SK-N-SH (cell line): ENCODE measurements at regions not wholly inside any gene's neighbourhood (a gene's known extent, or its start where the extent isn't known, plus 50 kb on each side); places are given as distances from the start of the nearest gene placed in this dataset.

ENCODE experiments used
- CTCF ChIA-PET: fragments of 300-600, 350-600 bp; formaldehyde crosslinking; extraction: SDS; loops from one replicate; lab custom pipeline; 2021; lab: Yijun Ruan, JAX
- POLR2A ChIA-PET: fragments of 350-600 bp; sonication (Branson Sonifier 250); formaldehyde crosslinking; extraction: SDS; loops from one replicate; lab custom pipeline; 2020; ENCODE audit warnings: antibody characterized with exemption, inconsistent platforms; lab: Yijun Ruan, JAX
- DNase-seq: peaks from one replicate; pipeline ENCODE4 v3.0.0; 2012
- H2AFZ ChIP-seq: fragments of 200-600 bp; sonication (generic); 2 replicates; pipeline ENCODE4 v1.8.1; 2016; ENCODE audit warnings: antibody characterized with exemption, mild to moderate bottlenecking, low read depth
- H3F3A ChIP-seq: fragments of 200-600 bp; sonication (generic); replicated peaks from 2 replicates; pipeline ENCODE3; 2016; ENCODE audit warnings: antibody characterized with exemption, mild to moderate bottlenecking; ENCODE audit not compliant: insufficient read depth
- H3K27ac ChIP-seq, 2 experiments: fragments of 200-500 bp in 1 of 2; fragments of 200-600 bp in 1 of 2; sonication (Bioruptor generic) in 1 of 2; sonication (generic), shearing (Covaris generic) in 1 of 2; 2 replicates each; pipeline versions ENCODE4 v1.5.1 to v1.6.1; 2014 to 2016; ENCODE audit warnings: low read depth in 2 of 2, inconsistent platforms in 1 of 2, low read length in 1 of 2, mild to moderate bottlenecking in 1 of 2, mixed read lengths in 1 of 2
- H3K27me3 ChIP-seq: fragments of 200-600 bp; sonication (generic), shearing (Covaris generic); 2 replicates; pipeline ENCODE4 v1.6.1; 2016; ENCODE audit warnings: mixed run types; ENCODE audit not compliant: insufficient read depth
- H3K36me3 ChIP-seq, 2 experiments: fragments of 200-500 bp in 1 of 2; fragments of 200-600 bp in 1 of 2; sonication (Bioruptor generic) in 1 of 2; sonication (generic) in 1 of 2; replicated peaks in 1 of 2; 2 replicates each; pipeline versions ENCODE3 to v1.5.1; 2014 to 2016; ENCODE audit warnings: low read length in 1 of 2, mild to moderate bottlenecking in 1 of 2; ENCODE audit not compliant: insufficient read depth in 2 of 2, control insufficient read depth in 1 of 2
- H3K4me1 ChIP-seq, 2 experiments: fragments of 200-500 bp in 1 of 2; fragments of 200-600 bp in 1 of 2; sonication (Bioruptor generic) in 1 of 2; sonication (generic), shearing (Covaris generic) in 1 of 2; 2 replicates each; pipeline versions ENCODE4 v1.5.1 to v1.6.1; 2014 to 2016; ENCODE audit warnings: low read depth in 1 of 2, low read length in 1 of 2, mixed run types in 1 of 2; ENCODE audit not compliant: insufficient read depth in 2 of 2, control insufficient read depth in 1 of 2
- H3K4me2 ChIP-seq: fragments of 200-600 bp; sonication (generic), shearing (Covaris generic); 2 replicates; pipeline ENCODE4 v1.6.1; 2017; ENCODE audit warnings: mixed run types
- H3K4me3 ChIP-seq, 2 experiments: fragments of 200-500 bp in 1 of 2; fragments of 200-600 bp in 1 of 2; sonication (Bioruptor generic) in 1 of 2; sonication (generic), shearing (Covaris generic) in 1 of 2; 2 replicates each; pipeline versions ENCODE4 v1.5.1 to v1.8.1; 2014 to 2016; ENCODE audit warnings: low read depth in 2 of 2, inconsistent platforms in 1 of 2, low read length in 1 of 2, mild to moderate bottlenecking in 1 of 2, mixed read lengths in 1 of 2, moderate library complexity in 1 of 2
- H3K79me2 ChIP-seq: fragments of 200-600 bp; sonication (generic); 2 replicates; pipeline ENCODE4 v1.8.1; 2017; ENCODE audit warnings: mild to moderate bottlenecking; ENCODE audit not compliant: insufficient read depth
- H3K9ac ChIP-seq: fragments of 200-600 bp; sonication (generic); 2 replicates; pipeline ENCODE4 v1.6.1; 2017; ENCODE audit warnings: mixed run types
- H3K9me2 ChIP-seq: fragments of 200-600 bp; sonication (generic); 2 replicates; pipeline ENCODE4 v1.6.1; 2017; ENCODE audit warnings: mixed run types
- H3K9me3 ChIP-seq: fragments of 200-600 bp; sonication (generic); 2 replicates; pipeline ENCODE4 v1.6.1; 2017; ENCODE audit warnings: mixed run types, mild to moderate bottlenecking, moderate library complexity
- H4K20me1 ChIP-seq: fragments of 200-600 bp; sonication (generic); 2 replicates; pipeline ENCODE4 v1.6.1; 2017; ENCODE audit warnings: mild to moderate bottlenecking, mixed run types; ENCODE audit not compliant: insufficient read depth
- CHD2 ChIP-seq: fragments of 150-350 bp; IDR thresholded peaks from 2 replicates; pipeline ENCODE4 v1.6.1; 2018; ENCODE audit warnings: low read length; ENCODE audit not compliant: partially characterized antibody
- EP300 ChIP-seq, 2 experiments: IDR thresholded peaks; 2 replicates each; pipeline versions ENCODE4 v1.4.0 to v1.6.1; 2012; ENCODE audit warnings: borderline replicate concordance in 1 of 2, low read depth in 1 of 2, low read length in 1 of 2
- EZH2phosphoT487 ChIP-seq: fragments of 200-600 bp; sonication (generic); IDR thresholded peaks from 2 replicates; pipeline ENCODE4 v1.6.1; 2017; ENCODE audit warnings: low read depth, mixed run types, mild to moderate bottlenecking, antibody characterized with exemption, moderate library complexity, borderline replicate concordance
- FOSL2 ChIP-seq: IDR thresholded peaks from 2 replicates; pipeline ENCODE4 v1.4.0; 2012; ENCODE audit warnings: low read depth, mild to moderate bottlenecking, moderate library complexity, borderline replicate concordance
- FOXJ3 ChIP-seq: sonication (generic); formaldehyde crosslinking; IDR thresholded peaks from 2 replicates; pipeline ENCODE4 v1.5.1; 2020; ENCODE audit warnings: mild to moderate bottlenecking, missing genetic modification reagents
- FOXM1 ChIP-seq: IDR thresholded peaks from 2 replicates; pipeline ENCODE4 v1.4.0; 2012; ENCODE audit warnings: low read depth, mild to moderate bottlenecking
- GABPA ChIP-seq: IDR thresholded peaks from 2 replicates; pipeline ENCODE4 v1.4.0; 2012; ENCODE audit warnings: low read depth, mild to moderate bottlenecking
- GATA2 ChIP-seq: sonication (generic); formaldehyde crosslinking; IDR thresholded peaks from 2 replicates; pipeline ENCODE4 v1.5.0; 2020; ENCODE audit warnings: mild to moderate bottlenecking, missing genetic modification reagents
- JUND ChIP-seq: IDR thresholded peaks from 2 replicates; pipeline ENCODE4 v1.4.0; 2012
- MXI1 ChIP-seq: IDR thresholded peaks from 2 replicates; pipeline ENCODE4 v1.6.1; 2012; ENCODE audit warnings: mild to moderate bottlenecking, low read depth, low read length, improper control_type of control experiment
- NFIC ChIP-seq: IDR thresholded peaks from 2 replicates; pipeline ENCODE4 v1.4.0; 2012; ENCODE audit warnings: borderline replicate concordance
- NRF1 ChIP-seq: IDR thresholded peaks from 2 replicates; pipeline ENCODE4 v1.6.1; 2012; ENCODE audit warnings: low read depth, mild to moderate bottlenecking, low read length
- POLR2AphosphoS5 ChIP-seq: IDR thresholded peaks from 2 replicates; pipeline ENCODE4 v1.6.1; 2012; ENCODE audit warnings: low read depth, low read length
- RAD21 ChIP-seq: IDR thresholded peaks from 2 replicates; pipeline ENCODE4 v1.6.1; 2012; ENCODE audit warnings: mild to moderate bottlenecking, low read length
- RCOR1 ChIP-seq: fragments of 150-350 bp; IDR thresholded peaks from 2 replicates; pipeline ENCODE4 v1.6.1; 2017; ENCODE audit warnings: antibody characterized with exemption, low read length
- REST ChIP-seq: IDR thresholded peaks from 2 replicates; pipeline ENCODE4 v1.6.1; 2012; ENCODE audit warnings: mild to moderate bottlenecking, low read depth, low read length, moderate library complexity
- RFX5 ChIP-seq: IDR thresholded peaks from 2 replicates; pipeline ENCODE4 v1.6.1; 2012; ENCODE audit warnings: mild to moderate bottlenecking, improper control_type of control experiment, low read length
- RXRA ChIP-seq: IDR thresholded peaks from 2 replicates; pipeline ENCODE4 v1.4.0; 2012; ENCODE audit warnings: low read depth, mild to moderate bottlenecking, borderline replicate concordance
- SIN3A ChIP-seq: IDR thresholded peaks from 2 replicates; pipeline ENCODE4 v1.6.1; 2012; ENCODE audit warnings: low read depth, mild to moderate bottlenecking, low read length, moderate library complexity, borderline replicate concordance
- SMC3 ChIP-seq: IDR thresholded peaks from 2 replicates; pipeline ENCODE4 v1.6.1; 2012; ENCODE audit warnings: low read depth, low read length, improper control_type of control experiment
- TAF1 ChIP-seq: IDR thresholded peaks from 2 replicates; pipeline ENCODE4 v1.6.1; 2012; ENCODE audit warnings: low read depth, mild to moderate bottlenecking, low read length, moderate library complexity, borderline replicate concordance
- TCF12 ChIP-seq: IDR thresholded peaks from 2 replicates; pipeline ENCODE4 v1.4.0; 2012
- TEAD4 ChIP-seq: IDR thresholded peaks from 2 replicates; pipeline ENCODE4 v1.4.0; 2012; ENCODE audit warnings: mild to moderate bottlenecking, borderline replicate concordance; ENCODE audit not compliant: insufficient read depth
- WGBS: methylation state at CpG from one replicate; pipeline ENCODE4 v1.1.6; 2017; ENCODE audit warnings: low lambda C conversion rate; 5-methylcytosine and 5-hydroxymethylcytosine counted together
- TF ChIP-seq, protein P1 (sequence below): fragments of 150-350 bp; IDR thresholded peaks from 2 replicates; pipeline ENCODE4 v1.6.1; 2016; ENCODE audit warnings: mild to moderate bottlenecking, low read depth, low read length
- TF ChIP-seq, protein P2 (sequence below): fragments of 150-350 bp; IDR thresholded peaks from 2 replicates; pipeline ENCODE4 v1.6.1; 2017; ENCODE audit warnings: antibody characterized with exemption, low read length, low read depth, borderline replicate concordance
- TF ChIP-seq, protein P3 (sequence below): IDR thresholded peaks from 2 replicates; pipeline ENCODE4 v1.4.0; 2012; ENCODE audit warnings: low read depth, borderline replicate concordance
- TF ChIP-seq, protein P4 (sequence below): IDR thresholded peaks from 2 replicates; pipeline ENCODE4 v1.4.0; 2012; ENCODE audit warnings: low read depth

DNA sequence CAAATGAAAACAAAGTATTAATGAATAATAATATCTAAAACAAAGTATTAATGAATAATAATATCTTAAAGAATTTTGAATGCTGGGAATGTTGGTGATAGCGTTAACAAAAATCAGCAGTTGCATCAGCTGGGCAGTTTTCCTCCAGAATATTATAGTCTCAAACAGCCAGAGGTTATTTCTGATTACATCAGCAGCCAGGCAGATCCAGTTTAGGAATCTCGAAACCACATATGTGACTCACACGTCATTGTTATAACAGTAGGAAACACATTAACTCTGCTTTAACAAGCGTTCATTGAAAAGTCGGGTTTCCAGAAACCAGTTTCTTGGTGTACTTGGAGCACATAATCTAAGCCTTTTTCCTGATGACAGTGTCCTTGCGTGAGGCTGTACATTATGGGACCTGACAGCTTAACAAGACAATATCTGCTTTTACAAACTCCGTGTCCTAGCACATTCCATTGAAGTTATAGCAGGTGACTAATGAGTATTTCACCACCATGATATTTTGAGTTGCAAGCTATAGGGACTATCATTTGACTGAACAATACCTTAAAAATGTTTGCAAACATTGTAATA, 559.5 kb upstream of the KLF4 start:
- Histone ChIP-seq H2AFZ (no peak overlapping the region), H4K20me1 (no peaks in the 10 kb centered on the region), H3K9ac (no peak overlapping the region; the same call in 1 of the 2 replicates), H3K4me1 (peaks cover 0 to 6% of the 10 kb centered on the region in 2 experiments; a peak in 2 of 4 replicates), H3F3A (peaks cover 18% of the 10 kb centered on the region), H3K27me3 (no peaks in the 10 kb centered on the region), H3K4me3 (no peak overlapping the region), H3K27ac (peak overlapping the region in 1 of 2 experiments; percentile 59; a peak in 2 of 4 replicates), H3K36me3 (peaks cover 0 to 1% of the 10 kb centered on the region in 2 experiments), H3K9me3 (no peaks in the 10 kb centered on the region), H3K4me2 (peak overlapping the region; percentile 1; the same call in 1 of the 2 replicates), H3K9me2 (no peaks in the 10 kb centered on the region), H3K79me2 (no peaks in the 10 kb centered on the region)
- DNase-seq: no peak
- ChIA-PET CTCF (interaction anchor here (1.4 kb wide), 1 partner anchor 9 kb away, joined by 3 read pairs; no protein-coding TSS in a partner anchor), POLR2A (no interaction called here)
- 4% methylated on average over 7 of the region's 7 CpGs for WGBS
- TF ChIP-seq REST (no peak), CHD2 (no peak), MXI1 (no peak), SIN3A (0 out of 2 replicates have a peak, but pooled peaks have one; percentile 46), SMC3 (no peak), RCOR1 (peak; percentile 17; the same call in 1 of the 2 replicates), EZH2phosphoT487 (no peak), TCF12 (peak; percentile 92), RXRA (peak; percentile 45; the same call in 1 of the 2 replicates), RFX5 (no peak), FOXM1 (peak; percentile 81), JUND (peak; percentile 92), NRF1 (no peak), FOXJ3 (CRISPR knock-in tag) (no peak), GABPA (no peak), POLR2AphosphoS5 (peak; percentile 45; the same call in 1 of the 2 replicates), RAD21 (no peak), TEAD4 (peak; percentile 82), FOSL2 (peak; percentile 84), GATA2 (CRISPR knock-in tag) (0 out of 2 replicates have a peak, but pooled peaks have one; percentile 13), NFIC (peak; percentile 69), TAF1 (no peak), EP300 (IDR thresholded peaks at IDR 0.05; ENCODE audit: borderline replicate concordance in 1 of 2, low read depth in 1 of 2, low read length in 1 of 2) (peak; percentile 15 to 89; a peak in 2 of 4 replicates)
- TF ChIP-seq, protein P1, sequence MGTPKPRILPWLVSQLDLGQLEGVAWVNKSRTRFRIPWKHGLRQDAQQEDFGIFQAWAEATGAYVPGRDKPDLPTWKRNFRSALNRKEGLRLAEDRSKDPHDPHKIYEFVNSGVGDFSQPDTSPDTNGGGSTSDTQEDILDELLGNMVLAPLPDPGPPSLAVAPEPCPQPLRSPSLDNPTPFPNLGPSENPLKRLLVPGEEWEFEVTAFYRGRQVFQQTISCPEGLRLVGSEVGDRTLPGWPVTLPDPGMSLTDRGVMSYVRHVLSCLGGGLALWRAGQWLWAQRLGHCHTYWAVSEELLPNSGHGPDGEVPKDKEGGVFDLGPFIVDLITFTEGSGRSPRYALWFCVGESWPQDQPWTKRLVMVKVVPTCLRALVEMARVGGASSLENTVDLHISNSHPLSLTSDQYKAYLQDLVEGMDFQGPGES: no peak
- TF ChIP-seq, protein P2, sequence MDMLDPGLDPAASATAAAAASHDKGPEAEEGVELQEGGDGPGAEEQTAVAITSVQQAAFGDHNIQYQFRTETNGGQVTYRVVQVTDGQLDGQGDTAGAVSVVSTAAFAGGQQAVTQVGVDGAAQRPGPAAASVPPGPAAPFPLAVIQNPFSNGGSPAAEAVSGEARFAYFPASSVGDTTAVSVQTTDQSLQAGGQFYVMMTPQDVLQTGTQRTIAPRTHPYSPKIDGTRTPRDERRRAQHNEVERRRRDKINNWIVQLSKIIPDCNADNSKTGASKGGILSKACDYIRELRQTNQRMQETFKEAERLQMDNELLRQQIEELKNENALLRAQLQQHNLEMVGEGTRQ: no peak
- TF ChIP-seq, protein P3, sequence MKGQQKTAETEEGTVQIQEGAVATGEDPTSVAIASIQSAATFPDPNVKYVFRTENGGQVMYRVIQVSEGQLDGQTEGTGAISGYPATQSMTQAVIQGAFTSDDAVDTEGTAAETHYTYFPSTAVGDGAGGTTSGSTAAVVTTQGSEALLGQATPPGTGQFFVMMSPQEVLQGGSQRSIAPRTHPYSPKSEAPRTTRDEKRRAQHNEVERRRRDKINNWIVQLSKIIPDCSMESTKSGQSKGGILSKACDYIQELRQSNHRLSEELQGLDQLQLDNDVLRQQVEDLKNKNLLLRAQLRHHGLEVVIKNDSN: no peak
- TF ChIP-seq, protein P4, sequence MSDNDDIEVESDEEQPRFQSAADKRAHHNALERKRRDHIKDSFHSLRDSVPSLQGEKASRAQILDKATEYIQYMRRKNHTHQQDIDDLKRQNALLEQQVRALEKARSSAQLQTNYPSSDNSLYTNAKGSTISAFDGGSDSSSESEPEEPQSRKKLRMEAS: peak; percentile 68
